GM19240 (cell line): ENCODE measurements at regions not wholly inside any gene's neighbourhood (a gene's known extent, or its start where the extent isn't known, plus 50 kb on each side); places are given as distances from the start of the nearest gene placed in this dataset.

Experiments
- DNase-seq: peaks from one replicate; pipeline ENCODE4 v3.0.0; 2011; ENCODE audit warnings: low spot score; ENCODE audit not compliant: insufficient read length

DNA sequence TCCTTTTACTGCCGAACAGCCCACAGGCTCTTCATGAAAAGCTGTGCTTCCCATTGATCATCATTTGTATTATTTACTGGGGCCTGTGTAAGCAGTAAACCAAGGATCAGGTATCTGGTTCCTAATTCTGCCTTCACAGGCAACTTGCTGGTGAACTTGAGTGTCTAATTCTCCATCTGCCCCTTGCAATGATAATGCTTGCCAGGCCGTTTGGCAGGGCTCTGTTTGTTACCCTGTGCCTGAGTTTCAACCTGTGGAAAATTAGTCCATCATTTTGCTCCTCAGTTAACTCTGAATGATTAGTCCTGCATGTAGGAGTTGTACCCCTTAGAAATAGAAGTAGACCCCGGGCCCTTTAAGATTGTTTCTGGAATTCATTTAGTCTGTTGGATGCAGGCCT is 298.4 kb upstream of the CADM1 start:
- no peak for DNase-seq

DNA sequence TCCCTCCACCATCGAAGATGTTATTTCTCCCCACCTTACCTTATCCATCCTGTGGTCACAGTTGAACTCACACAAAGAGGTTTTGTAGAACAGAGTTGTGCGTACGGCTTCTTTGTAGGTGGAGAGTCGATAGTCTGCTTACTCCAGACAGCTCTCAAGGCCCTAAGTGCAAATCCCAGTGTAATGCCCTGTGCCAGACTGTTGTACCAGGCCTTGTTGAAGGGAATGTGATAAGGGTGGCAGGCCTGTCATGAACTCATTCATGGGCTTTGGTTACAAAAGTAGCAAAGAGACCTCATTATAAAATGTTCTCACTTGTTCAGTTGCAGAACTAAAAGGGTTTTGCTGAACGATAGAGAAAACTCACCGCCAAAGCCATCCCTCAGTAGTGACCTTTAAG is 288.7 kb upstream of the CADM1 start:
- no peak for DNase-seq

DNA sequence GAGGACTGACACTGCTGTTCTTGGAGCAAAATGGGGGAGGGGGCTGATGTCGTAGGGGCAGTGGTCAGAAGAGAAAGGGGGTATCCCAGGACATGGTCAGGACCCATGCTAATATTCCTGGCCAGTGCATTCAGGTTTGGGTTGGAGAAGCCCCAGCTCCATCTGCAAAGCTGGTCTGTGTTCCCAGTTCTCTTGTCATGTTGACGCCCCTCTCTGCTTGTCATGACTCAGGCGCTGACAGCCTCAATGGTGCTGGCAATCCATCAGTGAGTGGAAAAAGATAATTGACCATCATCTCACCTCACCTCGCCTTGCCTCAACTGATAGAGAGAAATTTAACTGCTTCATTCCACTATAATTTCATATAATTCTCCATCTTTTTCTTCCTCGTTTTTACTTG is 283.1 kb upstream of the CADM1 start:
- no peak for DNase-seq

DNA sequence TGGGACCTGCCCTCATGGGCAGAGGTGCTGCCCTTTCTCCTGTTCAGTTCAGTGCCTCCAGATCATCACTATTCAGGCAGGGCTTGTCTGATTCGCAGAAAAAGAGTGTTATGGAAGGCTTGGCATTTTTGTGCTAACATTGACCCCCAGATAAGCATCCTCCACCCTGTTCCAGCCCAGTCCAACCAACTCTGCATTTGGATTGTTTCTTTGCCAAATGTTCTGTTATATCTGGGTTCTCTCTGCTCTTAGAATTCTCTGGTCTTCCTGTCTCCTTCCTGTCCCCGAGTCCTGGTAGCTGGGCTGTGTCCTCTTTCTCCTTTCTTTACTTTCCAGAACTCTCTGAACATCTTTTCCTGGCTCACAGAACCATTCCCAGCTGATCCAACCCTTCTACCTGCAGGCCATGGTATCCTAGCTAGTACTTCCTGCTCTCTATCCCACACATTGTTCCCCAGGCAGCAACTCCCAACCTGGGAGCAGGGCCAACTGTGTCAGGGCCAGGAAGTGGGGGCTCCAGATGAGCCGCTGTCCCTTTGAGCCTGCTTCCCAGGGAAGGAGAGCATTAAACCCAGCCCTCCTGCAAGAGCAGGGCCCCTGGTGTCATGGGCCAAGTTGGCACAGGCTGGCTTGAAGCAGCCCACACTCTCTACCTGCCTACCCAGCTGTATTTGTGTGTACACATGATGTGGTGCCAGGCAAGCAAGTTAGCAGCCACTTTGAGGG is 280.7 kb upstream of the CADM1 start:
- no peak for DNase-seq

DNA sequence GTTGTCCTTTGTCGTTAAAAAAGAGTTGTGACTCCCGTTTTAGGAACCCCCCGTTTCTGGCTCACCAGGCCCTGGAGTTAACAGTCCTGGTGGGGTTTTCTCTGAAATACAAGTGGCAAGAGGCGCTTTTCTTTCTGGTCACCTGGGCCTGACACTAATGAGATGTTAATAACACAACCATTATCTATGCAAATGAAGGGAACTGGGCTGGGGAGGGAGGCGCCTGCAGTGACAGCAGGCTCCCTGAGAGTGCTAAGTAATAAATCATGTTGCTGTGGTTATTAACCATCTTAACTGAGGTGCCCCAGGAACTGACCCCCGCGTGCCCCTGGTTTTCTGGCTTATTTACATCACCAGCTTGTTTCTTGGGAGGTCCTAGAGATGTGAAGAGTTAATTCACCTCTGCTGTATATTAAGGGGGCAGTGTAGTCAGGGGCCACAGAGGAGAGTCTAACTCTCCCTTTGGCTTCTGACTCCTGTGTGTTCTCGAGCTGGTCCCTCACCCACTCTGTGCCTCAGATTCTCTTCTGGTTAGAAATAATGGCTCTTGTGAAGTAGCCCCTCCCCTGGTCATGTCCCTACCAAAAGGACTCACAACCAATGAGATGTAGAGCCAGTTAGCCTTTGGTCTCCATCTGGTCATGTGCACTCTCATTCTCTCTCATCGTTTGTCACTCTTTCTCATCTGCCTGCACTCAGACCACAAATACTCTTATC is 276.6 kb upstream of the CADM1 start:
- DNase-seq = no peak

DNA sequence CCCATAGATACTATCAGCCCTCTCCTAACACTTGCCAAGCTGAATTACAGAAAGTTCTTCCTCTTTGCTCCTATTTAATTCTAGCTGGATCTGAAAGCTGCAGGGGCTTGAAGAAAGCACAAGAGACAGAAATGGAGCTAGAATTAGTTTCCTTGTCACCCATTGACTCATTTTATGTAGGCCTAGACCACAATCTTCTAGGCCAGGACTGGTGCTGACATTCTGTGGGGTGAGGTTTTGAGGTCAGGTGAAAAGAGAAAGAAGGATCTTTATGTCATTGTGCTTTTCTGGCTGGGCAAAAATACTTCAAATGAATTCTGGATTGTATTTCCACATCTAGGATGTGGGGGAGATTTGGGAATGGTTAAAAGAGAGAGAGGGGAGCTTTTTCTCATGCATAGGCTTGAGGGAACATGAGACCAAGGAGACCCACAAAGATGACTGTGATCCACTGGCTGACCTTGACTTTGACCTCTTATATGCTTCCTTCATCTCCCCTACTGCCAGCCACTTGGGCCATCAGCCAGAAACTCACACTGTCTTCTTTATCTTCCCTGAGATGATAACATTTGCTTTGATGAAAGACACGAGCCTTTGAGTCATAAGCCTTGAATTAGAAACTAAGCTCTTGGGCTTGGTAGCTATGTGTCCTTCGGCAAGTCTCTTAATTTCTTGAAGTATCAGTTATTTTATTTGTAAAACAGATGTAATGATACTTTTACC is 274.9 kb upstream of the CADM1 start:
- no peak for DNase-seq

DNA sequence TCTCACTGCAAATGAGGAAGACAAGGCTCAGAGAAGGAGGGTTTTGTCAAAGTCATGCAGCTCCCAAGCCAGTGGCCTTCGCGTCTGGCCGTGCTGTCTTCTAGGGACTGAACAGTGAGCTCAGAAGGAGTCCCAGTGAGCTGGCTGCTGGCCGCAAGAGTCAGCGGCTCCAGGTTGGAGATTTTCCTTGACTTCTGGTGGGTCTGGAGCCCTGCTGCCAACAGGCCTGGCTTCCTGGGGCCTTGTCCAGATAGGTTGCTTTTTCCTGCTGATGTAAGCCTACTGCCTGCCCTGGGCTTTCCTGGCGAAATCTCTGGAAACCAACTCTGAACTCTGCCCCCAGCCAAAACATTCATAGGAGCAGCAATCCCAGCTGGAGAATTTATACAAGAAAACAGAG is 272.7 kb upstream of the CADM1 start:
- no peak for DNase-seq

DNA sequence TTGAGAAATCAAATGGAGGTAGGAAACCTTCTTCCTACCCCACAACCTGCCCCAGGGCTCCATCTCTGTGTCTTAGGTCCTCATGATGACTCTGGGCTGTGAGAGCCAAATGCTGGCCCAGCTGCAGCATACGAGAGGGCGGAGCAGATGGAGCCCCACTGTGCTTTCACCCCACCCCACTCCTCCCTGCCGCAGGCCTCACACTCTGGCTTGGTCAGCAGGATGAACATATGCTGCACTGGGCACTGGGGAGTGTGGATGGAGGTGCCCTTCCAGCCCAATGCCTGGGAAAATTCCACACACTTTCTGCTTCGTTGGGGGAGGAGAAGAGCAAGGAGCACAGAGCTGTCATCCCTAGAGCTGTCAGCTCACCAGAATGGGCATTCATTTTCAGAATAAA is 271.6 kb upstream of the CADM1 start:
- no peak for DNase-seq

DNA sequence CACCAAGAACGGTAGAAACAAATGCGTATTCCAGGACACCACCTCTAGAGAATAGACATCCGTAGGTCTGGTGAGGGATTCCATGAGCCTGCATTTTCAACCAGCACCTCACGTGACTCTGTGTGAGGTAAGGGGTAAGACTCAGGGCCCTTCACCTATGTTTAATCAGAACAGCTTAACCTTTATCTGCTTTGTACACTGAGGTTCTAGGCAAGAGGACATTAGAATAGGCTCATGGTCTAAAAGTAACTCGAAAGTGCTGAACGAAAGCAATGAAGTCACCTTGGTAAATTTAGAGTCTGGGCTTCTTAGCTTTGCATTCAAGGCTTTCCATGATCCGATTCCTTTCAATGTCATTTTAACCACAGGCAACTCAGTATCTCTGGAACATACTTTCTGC is 270.5 kb upstream of the CADM1 start:
- DNase-seq = no peak

DNA sequence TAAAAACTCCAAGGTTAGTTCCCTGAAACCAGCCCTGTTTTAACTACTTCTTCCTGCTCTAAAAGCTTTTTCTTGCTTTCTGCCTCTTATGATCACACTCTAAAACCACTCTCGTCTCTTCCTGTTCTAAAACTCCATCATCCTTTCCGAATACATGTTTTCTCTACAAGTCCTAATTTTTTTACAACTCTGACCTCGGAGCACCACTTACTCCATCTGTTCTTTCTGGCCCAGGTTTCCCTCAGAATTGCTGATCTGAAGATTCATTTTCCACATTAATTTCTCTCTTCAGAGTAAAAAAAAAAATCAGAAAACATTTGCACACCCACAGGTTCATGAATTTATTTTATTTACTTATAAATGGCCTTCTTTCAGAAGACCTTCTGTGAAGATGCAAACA is 265.7 kb upstream of the CADM1 start:
- no peak for DNase-seq

DNA sequence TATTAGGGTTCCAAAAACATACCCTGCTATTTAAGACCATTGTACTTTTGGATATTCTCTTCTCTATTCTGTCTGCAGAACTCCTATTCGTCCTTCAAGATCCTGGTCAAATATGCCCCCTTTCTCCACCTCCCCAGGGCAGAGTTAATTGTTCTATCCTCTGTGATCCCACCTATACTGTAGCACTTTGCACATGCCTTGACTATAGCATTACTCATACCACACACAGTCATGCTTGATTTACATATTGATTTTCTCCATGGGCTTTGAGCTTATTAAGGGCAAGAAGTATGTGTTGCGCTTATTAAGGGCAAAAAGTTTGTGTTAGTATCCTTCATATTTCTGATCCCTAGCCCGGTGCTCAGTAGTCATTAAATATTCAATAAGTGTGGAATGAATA is 263.7 kb upstream of the CADM1 start:
- no peak for DNase-seq

DNA sequence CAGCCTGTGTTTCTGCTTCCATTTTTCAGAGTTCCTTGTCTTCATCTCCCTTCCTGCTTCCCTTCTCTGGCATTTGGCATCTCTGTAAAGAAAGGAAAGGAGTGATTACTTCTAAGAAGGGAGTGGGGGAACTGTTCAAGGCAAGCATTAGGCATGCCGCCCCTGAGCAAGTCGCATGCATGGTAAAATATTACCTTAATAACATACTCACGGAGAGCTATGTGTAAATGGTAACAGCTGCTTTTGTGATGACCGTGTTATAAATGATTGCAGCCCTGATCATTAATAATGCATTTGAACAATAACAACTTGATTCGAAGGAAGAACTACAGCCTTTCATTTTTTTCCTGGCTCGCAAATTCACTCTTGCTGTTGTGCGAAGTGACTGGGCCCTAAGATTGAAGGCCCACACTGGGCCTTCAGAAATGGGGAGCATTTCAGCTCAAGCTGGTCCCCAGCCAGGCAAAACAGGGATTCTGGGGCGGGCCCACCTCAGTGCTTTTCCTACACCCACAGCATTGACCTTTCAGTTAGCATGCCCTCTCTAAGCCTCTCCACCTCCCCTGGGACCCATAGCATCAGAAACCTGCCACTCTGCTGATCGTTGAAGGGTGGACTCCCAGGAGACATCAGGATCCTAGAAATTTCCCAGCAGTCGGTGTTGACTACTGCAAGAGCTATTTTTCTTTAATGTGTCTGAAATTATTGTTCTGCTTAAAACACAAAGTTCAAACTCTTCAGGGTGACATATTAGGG is 263.0 kb upstream of the CADM1 start:
- DNase-seq = no peak

DNA sequence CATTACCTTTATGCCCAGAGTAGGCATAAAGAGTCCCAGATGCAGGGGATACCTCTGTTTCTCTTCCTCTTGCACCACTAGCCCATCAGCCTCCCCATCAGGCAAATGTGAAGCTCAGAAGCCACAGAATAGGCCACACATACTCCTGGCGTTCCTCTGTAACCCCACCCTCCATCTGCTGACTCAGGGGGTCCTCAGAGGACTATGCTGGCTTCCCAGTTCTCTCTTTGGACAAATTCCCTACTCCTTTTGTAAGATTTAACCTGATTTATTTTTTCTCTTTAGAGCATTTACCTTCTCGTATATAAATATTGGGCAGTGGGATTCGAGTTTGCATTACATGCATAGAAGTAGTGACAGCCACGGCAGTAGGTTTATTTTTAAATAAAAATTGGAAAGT is 262.3 kb upstream of the CADM1 start:
- no peak for DNase-seq

DNA sequence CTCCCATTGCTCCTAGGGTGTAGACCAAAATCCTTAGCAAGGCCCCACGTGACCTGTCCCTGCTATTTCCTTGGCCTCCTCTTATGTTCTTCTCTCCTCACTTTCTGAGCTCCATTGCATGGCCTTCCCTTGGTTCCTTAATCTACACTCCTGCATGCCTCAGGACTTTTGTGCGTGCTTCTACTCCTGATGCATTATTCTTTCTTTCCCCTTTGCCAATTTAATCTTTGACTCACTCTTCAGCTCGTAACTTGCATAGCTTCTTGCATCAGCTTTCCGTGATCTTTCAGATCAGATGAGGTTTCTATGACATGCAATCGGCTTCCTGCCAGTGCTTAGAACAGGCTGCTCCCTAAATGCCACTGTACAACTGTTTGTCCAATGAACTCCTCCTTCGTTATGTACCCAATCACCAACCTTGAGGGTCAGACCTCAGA is 261.6 kb upstream of the CADM1 start:
- DNase-seq = no peak

DNA sequence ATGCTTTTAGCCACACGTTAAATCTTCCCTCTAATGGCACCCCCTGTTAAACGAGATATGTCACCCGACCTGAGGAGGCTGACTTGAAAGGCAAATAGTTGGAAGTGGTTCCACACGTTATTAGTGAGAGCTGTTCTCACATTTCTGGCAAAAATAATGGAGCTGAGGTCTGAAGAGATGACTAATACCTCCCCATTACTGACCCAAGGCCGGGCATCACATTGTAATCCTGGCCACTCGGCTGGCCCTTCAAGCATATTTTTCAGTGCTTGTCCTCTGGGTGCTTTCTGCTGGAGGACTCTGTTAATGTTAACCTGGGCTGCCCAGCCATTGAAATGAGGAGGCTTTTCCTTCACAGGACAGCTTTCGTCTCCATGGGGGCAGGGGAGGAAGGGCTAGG is 260.0 kb upstream of the CADM1 start:
- DNase-seq = no peak

DNA sequence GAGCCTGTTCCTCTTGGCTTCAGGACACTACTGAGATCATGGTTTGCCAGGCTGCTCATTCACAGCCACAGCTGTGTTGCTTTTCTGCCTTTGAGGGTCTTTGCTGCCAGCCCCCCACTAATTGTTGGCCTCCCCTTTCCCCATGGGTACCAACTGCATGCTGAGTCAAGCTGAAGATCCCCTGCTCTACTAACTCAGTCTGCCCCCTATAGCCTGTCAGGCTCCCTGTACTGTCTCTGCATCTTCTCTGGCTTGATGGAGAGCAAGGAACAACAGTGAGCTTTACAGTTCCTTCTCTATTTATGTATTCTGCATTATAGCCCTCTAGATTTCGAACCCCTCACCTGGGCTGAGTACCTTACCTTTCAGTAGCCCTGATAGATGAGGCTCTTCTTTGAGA is 257.6 kb upstream of the CADM1 start:
- DNase-seq = no peak

DNA sequence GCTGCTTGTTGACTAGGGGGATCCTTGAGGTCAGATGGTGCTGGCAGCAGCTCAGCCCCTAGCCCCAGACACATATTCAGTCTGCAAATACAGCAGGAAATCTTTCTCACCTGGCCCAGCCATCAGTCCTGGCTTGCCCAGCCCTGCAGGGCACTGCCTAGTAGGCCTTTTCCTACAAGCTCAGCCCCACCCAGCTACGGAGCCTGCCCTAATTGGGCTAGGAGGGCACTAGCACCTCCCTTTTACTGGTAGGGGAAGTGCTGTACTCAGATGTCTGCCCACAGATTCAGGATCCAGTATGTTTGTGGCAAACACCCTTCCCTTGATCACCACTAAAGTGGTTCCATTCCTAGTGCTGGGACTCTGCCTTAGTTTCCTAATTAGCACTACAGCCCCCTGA is 257.1 kb upstream of the CADM1 start:
- DNase-seq = no peak

DNA sequence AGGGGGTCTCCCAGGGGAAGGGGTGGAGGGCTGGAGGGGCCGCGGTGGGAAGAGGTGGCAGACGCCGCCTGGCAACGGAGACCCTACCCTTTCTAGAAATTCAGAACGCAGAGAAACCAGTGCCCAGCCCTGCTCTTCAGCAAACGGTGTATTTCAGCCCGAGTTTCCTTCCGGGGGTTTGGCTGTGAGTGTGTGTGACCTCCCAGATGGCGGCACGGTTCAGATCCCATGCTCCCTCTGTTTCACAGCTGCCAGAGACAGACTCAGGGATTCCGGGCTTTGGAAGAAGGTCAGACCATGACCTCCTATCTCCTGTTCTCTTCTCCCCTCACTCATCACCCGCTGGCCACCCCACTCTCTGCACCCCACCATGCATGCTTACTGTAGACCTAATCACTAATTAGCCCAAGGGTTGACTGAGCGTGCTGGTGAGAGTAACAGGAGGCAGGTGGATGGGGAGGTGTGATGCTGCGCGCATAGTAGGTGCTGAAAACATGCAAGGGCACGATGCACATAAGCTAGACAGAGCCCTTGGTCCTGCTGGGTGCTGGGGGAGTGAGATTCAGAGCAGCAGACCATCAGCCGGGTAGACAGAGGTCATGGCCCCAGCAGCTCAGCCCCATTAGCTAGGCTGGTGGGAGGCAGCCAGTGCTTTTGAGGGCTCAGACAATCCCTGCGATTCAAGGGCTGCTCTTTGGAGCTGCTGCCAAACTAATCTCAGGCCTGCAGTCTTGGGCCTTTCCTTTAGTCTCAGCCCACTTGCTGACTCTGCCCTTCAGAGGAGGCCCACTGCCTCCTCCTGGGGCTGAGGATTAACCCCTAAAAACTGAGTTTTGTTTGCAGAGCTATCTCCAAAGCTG is 256.5 kb upstream of the CADM1 start:
- no peak for DNase-seq

DNA sequence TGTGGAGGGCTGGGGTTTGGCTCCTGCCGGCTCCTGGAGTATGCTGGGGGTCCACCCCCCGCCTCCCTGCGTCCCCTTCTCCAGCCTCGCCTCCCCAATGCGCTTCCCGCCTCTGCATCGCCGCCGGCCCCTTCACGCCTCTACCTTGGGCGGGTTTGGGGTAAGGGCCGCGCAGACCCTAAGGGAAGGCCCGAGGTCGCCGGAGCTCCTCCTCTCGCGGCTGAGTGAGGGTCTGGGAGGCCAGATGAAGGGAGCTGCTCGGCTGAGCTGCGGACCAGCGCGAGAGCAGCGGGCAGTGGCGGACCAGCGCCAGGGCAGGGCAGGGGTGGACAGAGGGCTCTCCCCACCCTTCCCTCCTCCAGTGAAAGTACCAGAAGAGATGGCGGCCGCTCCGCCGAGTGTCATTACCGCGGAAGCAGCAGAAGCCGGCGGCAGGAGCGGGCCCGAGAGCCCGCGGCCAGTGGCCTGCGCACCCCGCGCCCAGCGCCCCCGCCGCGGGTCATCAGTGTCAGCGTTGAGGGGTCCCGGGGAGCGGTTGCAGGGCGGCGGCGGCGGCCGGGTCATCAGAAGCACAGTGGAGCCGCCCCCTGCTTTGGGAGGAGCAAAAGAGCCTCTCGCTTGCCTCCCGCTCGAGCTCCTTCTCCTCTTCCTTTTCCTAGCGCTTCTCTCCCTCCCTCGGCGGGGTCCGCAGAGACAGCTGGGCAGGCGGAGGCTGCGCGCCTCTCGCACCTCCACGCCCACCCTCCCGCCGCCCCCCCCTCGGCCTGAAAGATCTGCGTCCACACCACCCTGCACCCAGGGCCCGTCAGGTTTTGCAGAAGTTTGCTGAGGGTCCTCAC is 255.6 kb upstream of the CADM1 start:
- no peak for DNase-seq

DNA sequence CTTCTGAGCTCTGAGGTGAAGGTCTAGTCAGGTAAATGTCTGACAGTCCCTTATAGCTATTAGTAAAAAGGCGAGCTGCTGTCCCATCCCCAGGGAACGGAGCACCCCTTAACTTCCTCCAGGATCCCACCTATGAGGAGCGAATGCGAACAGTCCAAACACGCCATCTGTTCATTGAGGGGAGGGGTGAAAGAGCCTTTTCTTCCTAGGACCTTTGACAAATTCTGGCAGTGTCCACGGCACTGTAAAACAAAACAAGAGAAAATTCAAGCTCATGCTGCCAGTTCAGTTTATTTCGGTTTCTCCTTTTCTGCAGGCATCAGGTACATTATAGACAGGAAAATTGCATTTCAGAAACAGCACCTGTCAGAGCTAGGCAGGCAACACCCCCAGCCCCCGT is 253.8 kb upstream of the CADM1 start:
- DNase-seq = no peak
